Calu3 (cell line): ENCODE measurements at regions not wholly inside any gene's neighbourhood (a gene's known extent, or its start where the extent isn't known, plus 50 kb on each side); places are given as distances from the start of the nearest gene placed in this dataset.

Experiments
- BruUV-seq: library from RNA; stranded (reverse); fragments of 400-500 nt; replicated peaks from 2 replicates; lab custom pipeline; 2021; lab: Mats Ljungman, UMichigan
- CTCF ChIA-PET: fragments of 300-600 bp; sonication (Branson Sonifier 250); formaldehyde crosslinking; loops from one replicate; lab custom pipeline; 2022; ENCODE audit warnings: antibody characterized with exemption; lab: Charles Lee
- DNase-seq: peaks from one replicate; pipeline ENCODE4 v3.0.0; 2022
- H3K27ac Mint-ChIP-seq: one replicate; pipeline ENCODE4 v1.8.0; 2022; ENCODE audit warnings: mixed read lengths; ENCODE audit not compliant: unreplicated experiment
- H3K27me3 Mint-ChIP-seq: one replicate; pipeline ENCODE4 v1.8.0; 2022; ENCODE audit warnings: mixed read lengths; ENCODE audit not compliant: unreplicated experiment
- H3K36me3 Mint-ChIP-seq: one replicate; pipeline ENCODE4 v1.8.0; 2022; ENCODE audit warnings: mild to moderate bottlenecking, moderate library complexity, mixed read lengths; ENCODE audit not compliant: insufficient read depth, unreplicated experiment
- H3K4me1 Mint-ChIP-seq: one replicate; pipeline ENCODE4 v1.8.0; 2022; ENCODE audit warnings: mild to moderate bottlenecking, low read depth, mixed read lengths; ENCODE audit not compliant: unreplicated experiment
- H3K4me3 Mint-ChIP-seq: one replicate; pipeline ENCODE4 v1.8.0; 2022; ENCODE audit warnings: mild to moderate bottlenecking, low read depth, moderate library complexity, mixed read lengths; ENCODE audit not compliant: unreplicated experiment
- H3K9me3 Mint-ChIP-seq: one replicate; pipeline ENCODE4 v1.8.0; 2022; ENCODE audit warnings: low read depth, mixed read lengths; ENCODE audit not compliant: unreplicated experiment
- intact Hi-C: fragments of 100-400 bp; cut with micrococcal nuclease; formaldehyde crosslinking; loops from one replicate; pipeline ENCODE4 v1.10.0; 2022; ENCODE audit not compliant: unreplicated experiment
- TF ChIP-seq, protein P1 (sequence below): fragments of 200-600 bp; IDR thresholded peaks from one replicate; pipeline ENCODE4 v1.8.0; 2022; ENCODE audit warnings: antibody characterized with exemption; ENCODE audit not compliant: unreplicated experiment

DNA sequence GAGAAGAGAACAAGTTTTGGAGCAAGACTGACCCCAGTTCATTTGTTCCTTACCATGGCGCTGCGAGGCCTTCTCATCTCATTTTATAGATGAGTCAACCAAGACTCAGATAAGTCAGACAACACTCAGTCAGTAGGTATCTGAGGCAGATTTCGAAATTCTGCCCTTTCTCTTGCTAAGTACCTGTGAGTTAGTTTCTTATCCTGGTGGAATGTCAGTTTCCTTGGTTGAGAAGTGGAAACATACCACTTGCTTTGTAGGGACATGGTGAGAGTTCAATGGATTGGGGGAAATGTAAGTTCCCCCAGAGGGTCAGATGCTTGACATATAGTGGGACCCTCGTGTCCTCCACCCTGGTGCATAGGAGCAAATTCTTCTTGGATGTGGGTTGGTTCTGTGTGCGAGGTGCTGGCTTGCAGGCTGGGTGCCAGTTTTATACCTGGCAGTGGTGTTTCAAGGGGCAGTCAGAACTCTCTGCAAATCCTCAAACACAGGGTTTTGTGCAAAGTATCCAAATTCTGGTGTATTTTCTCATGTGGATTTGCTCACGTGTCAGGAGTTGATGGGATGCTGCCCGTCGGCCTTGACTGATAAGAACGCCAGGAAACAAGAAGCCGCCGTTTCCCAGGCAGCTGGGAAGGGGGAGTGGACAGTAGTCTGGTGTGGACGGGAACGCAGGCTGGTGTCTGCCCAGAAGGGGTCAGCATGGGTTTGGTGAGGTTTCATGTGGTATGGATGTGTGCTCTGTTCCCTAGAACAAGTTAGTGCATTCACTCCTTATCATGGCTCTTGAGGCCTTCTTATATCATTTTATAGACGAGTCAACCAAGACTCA is 61.1 kb upstream of the CIBAR2 start:
- Mint-ChIP-seq H3K4me1 (peaks cover 31% of the 10 kb centered on the region), H3K27ac (no peak overlapping the region), H3K36me3 (no peaks in the 10 kb centered on the region), H3K27me3 (peaks cover 88% of the 10 kb centered on the region), H3K9me3 (no peaks in the 10 kb centered on the region), H3K4me3 (no peak overlapping the region)
- intact Hi-C loops = no loop called here
- CTCF ChIA-PET = interaction anchor here (0.9 kb wide), 1 partner anchor 59 kb away, joined by 3 read pairs; no protein-coding TSS in a partner anchor
- TF ChIP-seq, protein P1, sequence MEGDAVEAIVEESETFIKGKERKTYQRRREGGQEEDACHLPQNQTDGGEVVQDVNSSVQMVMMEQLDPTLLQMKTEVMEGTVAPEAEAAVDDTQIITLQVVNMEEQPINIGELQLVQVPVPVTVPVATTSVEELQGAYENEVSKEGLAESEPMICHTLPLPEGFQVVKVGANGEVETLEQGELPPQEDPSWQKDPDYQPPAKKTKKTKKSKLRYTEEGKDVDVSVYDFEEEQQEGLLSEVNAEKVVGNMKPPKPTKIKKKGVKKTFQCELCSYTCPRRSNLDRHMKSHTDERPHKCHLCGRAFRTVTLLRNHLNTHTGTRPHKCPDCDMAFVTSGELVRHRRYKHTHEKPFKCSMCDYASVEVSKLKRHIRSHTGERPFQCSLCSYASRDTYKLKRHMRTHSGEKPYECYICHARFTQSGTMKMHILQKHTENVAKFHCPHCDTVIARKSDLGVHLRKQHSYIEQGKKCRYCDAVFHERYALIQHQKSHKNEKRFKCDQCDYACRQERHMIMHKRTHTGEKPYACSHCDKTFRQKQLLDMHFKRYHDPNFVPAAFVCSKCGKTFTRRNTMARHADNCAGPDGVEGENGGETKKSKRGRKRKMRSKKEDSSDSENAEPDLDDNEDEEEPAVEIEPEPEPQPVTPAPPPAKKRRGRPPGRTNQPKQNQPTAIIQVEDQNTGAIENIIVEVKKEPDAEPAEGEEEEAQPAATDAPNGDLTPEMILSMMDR = no peak
- no TSS peak for BruUV-seq
- DNase-seq = no peak

DNA sequence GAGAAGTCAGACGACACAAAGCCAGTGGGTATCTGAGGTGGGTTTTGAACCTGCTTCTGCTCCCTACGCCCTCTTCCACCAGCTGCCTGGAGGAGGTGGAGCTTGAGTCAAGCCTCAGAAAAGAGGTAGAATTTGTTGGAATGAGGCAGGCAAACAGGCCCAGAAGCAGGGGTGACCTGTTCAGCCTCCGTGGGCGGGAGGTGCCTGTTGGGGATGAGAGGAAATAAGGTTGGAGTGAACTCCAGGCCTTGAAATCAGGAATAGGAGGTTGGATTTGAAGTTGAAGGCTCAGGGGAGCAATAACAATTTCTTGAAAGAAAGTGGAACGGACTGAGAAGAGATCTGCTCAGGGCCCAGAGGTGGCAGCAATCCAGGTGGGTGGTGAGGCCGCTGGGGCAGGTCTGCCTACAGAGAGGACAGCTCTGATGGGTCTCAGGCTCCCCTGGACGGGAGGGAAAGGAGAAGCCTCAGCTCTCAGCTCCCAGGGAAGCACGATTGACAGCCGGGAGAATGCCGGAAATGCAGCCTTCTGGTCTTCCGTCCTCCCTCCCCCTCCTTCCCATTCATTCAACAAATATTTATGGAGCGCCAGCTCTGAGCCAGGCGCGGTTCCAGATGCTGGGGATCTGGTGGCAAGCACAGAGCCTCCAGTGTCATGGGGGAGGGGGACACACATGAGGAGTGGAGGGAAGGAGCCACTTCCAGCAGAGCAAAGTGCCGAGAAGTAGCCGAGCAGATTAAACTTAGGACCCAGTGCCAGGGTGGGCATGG is 61.9 kb upstream of the CIBAR2 start:
- Mint-ChIP-seq H3K4me1 (peaks cover 31% of the 10 kb centered on the region), H3K9me3 (no peaks in the 10 kb centered on the region), H3K27me3 (peaks cover 92% of the 10 kb centered on the region), H3K27ac (no peak overlapping the region), H3K36me3 (no peaks in the 10 kb centered on the region), H3K4me3 (no peak overlapping the region)
- TF ChIP-seq, protein P1 = no peak
- DNase-seq = no peak
- intact Hi-C loops = no loop called here
- CTCF ChIA-PET = no interaction called here
- BruUV-seq = no TSS peak

DNA sequence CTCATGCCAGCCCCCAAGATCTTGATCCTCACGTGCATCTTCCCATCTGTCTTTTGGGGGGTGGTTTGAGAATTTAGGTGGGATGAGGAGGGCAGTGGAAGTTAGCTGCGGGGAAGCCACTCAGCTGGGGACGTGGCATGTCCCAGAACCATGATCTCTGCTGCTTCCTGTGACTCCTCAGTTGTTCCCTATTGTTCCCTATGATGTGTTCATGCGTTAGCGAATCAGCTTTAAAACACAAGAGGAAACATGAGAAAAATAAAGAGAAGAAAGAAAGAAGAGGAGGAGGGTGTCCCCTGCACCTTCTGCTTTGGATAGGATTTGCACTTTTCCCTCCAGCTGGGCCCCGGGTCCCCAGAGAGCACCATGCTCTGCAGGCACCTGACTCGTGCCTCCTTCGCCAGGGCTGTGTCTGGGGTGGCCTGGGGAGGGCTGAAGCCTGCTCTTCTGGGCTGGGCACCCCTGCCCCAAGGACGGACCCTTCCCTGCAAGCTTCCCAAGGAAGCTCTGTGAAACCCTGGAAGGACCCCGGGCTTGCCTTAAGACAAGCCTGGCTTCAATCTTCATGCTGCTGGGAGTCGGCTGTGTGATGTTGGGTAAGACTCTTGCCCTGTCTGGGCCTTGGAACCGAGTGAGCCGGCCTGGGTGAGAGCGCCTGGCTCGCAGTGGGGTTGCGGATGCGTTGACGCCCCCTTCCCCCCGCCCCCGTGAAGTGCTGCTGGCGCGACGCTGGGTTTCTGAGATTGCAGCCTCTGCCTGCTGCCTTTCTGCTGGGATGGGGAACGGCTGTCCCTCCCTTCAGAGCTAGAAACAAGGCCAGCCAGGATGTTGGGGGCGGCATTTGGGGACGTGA is 62.8 kb upstream of the CIBAR2 start:
- no peak overlapping the region for H3K27ac Mint-ChIP-seq
- DNase-seq = no peak
- no TSS peak for BruUV-seq
- peaks cover 31% of the 10 kb centered on the region for H3K4me1 Mint-ChIP-seq
- peaks cover 100% of the 10 kb centered on the region for H3K27me3 Mint-ChIP-seq
- no peak overlapping the region for H3K4me3 Mint-ChIP-seq
- H3K36me3 Mint-ChIP-seq = no peaks in the 10 kb centered on the region
- no peaks in the 10 kb centered on the region for H3K9me3 Mint-ChIP-seq
- CTCF ChIA-PET = interaction anchor here (0.6 to 1.5 kb wide), 2 partner anchors 10 to 282 kb away, joined by 3 to 4 read pairs; no protein-coding TSS in a partner anchor
- TF ChIP-seq, protein P1 = no peak
- intact Hi-C loops = no loop called here

DNA sequence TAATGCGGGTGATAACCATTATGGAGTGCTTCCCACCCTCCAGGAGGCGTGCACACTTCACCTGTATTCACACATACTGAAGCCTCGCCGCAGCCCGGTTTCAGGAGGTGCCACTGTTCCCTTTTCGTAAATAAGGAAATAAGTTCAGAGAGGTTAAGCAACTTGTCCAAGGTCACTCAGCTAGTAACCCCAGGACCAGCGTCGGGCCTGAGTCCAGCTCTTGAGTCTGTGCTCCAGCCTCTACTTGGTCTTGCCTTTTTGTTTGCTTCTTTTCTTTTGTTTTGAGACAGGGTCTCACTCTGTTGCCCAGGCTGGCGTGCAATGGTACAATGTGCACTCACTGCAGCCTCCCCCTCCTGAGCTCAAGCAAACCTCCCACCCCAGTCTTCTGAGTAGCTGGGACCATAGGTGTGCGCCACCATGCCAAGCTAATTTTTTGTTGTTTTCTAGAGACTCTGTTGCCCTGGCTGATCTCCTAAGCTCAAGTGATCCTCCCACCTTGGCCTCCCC is 63.5 kb upstream of the CIBAR2 start:
- no peak for DNase-seq
- intact Hi-C loops = no loop called here
- peaks cover 31% of the 10 kb centered on the region for H3K4me1 Mint-ChIP-seq
- no peak overlapping the region for H3K4me3 Mint-ChIP-seq
- H3K36me3 Mint-ChIP-seq = no peaks in the 10 kb centered on the region
- no peaks in the 10 kb centered on the region for H3K9me3 Mint-ChIP-seq
- no TSS peak for BruUV-seq
- CTCF ChIA-PET = interaction anchor here (0.6 to 1.5 kb wide), 2 partner anchors 11 to 282 kb away, joined by 3 to 4 read pairs; no protein-coding TSS in a partner anchor
- H3K27ac Mint-ChIP-seq = no peak overlapping the region
- peaks cover 100% of the 10 kb centered on the region for H3K27me3 Mint-ChIP-seq
- TF ChIP-seq, protein P1 = no peak
